Nephron (organoid): ENCODE measurements at regions not wholly inside any gene's neighbourhood (a gene's known extent, or its start where the extent isn't known, plus 50 kb on each side); places are given as distances from the start of the nearest gene placed in this dataset.

Experiments
- H3K27ac Mint-ChIP-seq, 3 experiments: 2 replicates each; pipeline ENCODE4 v1.8.0; 2020; ENCODE audit warnings: mixed read lengths in 3 of 3, mild to moderate bottlenecking in 2 of 3, moderate library complexity in 1 of 3
- H3K27me3 Mint-ChIP-seq: 2 replicates; pipeline ENCODE4 v1.8.0; 2021; ENCODE audit warnings: low read depth, mild to moderate bottlenecking, moderate library complexity, mixed read lengths
- H3K36me3 Mint-ChIP-seq: 2 replicates; pipeline ENCODE4 v1.8.0; 2020; ENCODE audit warnings: low read depth, mixed read lengths
- H3K4me1 Mint-ChIP-seq: 2 replicates; pipeline ENCODE4 v1.8.0; 2020; ENCODE audit warnings: mixed read lengths
- H3K4me3 Mint-ChIP-seq, 3 experiments: 2 replicates each; pipeline ENCODE4 v1.8.0; 2020; ENCODE audit warnings: mild to moderate bottlenecking in 3 of 3, mixed read lengths in 3 of 3, moderate library complexity in 2 of 3
- H3K9me3 Mint-ChIP-seq: 2 replicates; pipeline ENCODE4 v1.8.0; 2020; ENCODE audit warnings: mixed read lengths
- CTCF ChIP-seq, 3 experiments: fragments of 200-600 bp; sonication (generic); IDR thresholded peaks; one replicate each; pipeline ENCODE4 v1.5.0; 2021; ENCODE audit warnings: antibody characterized with exemption in 3 of 3; ENCODE audit not compliant: unreplicated experiment in 3 of 3

DNA sequence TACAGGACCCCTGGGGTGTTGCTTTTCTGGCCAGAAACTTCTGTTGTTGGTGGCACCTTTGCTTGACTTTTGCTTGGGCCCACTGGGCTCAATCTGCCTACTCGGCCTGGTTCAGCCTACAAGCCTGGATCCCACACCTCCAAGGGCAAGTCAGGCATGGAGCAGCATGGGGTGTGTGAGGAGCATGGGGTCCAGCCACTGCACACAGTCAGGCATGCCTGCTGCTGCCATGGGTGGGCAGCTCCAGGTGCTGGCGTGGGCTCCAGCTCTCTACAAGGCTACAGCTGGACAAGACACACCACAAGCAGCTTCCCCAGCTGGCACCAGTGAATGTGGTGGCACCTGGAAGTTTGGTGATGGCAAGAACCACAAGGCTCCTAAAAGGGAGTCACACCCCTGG lies 1683.1 kb upstream of the ADGRL3 start:
- TF ChIP-seq CTCF (IDR thresholded peaks at IDR 0.05; ENCODE audit: unreplicated experiment in 3 of 3): no peak
- no peaks in the 10 kb centered on the region for H3K27me3 Mint-ChIP-seq
- no peak overlapping the region for H3K4me3 Mint-ChIP-seq
- peaks cover 5% of the 10 kb centered on the region for H3K4me1 Mint-ChIP-seq
- no peaks in the 10 kb centered on the region for H3K9me3 Mint-ChIP-seq
- H3K27ac Mint-ChIP-seq: no peak overlapping the region
- no peaks in the 10 kb centered on the region for H3K36me3 Mint-ChIP-seq

DNA sequence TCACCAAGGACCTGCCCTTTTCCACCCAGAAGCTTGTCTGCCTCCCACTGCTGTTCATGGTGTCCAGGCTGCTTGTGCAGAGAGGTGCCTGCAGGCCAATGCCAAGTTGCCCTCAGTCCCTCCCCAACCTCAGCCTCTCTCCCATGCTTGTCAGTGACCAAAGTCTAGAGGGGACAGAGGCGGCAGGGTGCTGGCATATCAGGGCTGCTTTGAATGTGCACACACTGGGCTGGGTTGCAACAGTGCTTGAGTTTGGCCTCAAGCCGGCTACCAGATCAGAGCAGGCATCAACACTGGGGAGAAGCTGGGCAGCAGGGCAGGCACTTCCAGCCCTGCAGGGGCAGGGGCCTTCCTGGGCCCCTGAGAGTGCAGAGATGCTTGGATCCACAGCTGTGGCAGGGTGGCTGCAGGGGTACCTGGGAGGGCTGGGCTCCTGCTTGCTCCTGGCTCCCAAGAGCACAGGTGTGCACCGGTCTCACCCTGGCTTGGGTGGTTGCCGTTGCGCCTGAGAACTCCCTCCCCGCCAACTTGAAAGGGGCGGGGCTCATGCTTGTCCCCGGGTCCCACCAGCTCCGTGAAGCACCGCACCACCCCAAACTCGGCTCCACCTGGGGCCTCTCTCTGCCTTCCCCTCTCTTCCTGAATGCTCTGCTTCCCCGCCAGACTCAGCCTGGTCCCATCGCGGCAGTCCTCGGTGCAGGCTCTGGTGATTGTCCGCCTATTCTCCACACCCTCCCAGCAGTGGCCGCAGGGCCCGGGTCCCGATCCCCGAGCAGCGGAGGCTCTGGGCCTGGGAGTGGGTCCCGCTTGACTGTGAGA lies 1681.9 kb upstream of the ADGRL3 start:
- TF ChIP-seq CTCF (IDR thresholded peaks at IDR 0.05; ENCODE audit: unreplicated experiment in 3 of 3): no peak
- Mint-ChIP-seq H3K36me3 (no peaks in the 10 kb centered on the region), H3K27me3 (no peaks in the 10 kb centered on the region), H3K27ac (no peak overlapping the region), H3K4me1 (peaks cover 5% of the 10 kb centered on the region), H3K9me3 (no peaks in the 10 kb centered on the region), H3K4me3 (peak overlapping the region in 2 of 3 experiments; percentile 55 to 79)

GRCh38 chr4:59525885-59526284 lies 1674.2 kb upstream of the ADGRL3 start:
- no peak overlapping the region for H3K4me3 Mint-ChIP-seq
- no peak for TF ChIP-seq CTCF (IDR thresholded peaks at IDR 0.05; ENCODE audit: unreplicated experiment in 3 of 3)
- no peak overlapping the region for H3K27ac Mint-ChIP-seq
- H3K36me3 Mint-ChIP-seq: no peaks in the 10 kb centered on the region
- peaks cover 5% of the 10 kb centered on the region for H3K4me1 Mint-ChIP-seq
- H3K27me3 Mint-ChIP-seq: no peaks in the 10 kb centered on the region
- peaks cover 5% of the 10 kb centered on the region for H3K9me3 Mint-ChIP-seq

GRCh38 chr4:59535541-59535940 lies 1664.6 kb upstream of the ADGRL3 start:
- Mint-ChIP-seq H3K27ac (no peak overlapping the region), H3K4me1 (no peaks in the 10 kb centered on the region), H3K9me3 (peaks cover 7% of the 10 kb centered on the region), H3K36me3 (no peaks in the 10 kb centered on the region), H3K4me3 (no peak overlapping the region), H3K27me3 (no peaks in the 10 kb centered on the region)
- TF ChIP-seq CTCF (IDR thresholded peaks at IDR 0.05; ENCODE audit: unreplicated experiment in 3 of 3): no peak

DNA sequence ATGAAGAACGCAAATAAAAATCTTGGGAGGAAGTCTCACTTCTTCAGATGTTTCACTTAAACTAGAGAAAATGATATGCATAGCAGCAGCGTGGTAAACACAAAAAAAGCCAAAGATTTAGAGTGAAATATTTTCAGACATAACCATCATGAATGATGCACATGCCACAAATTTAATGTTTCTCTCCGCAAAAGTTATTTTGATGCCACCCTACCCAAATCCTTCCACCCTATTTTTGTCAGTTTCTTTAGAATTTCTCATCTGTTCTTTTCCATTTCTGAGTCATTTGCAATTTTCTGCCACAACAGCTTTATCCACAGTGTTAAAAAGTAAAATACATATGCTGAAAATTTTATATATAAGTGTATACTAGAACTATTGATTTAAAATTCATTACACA lies 1663.7 kb upstream of the ADGRL3 start:
- H3K9me3 Mint-ChIP-seq: peaks cover 3% of the 10 kb centered on the region

More for the DNA sequence above, 1663.7 kb upstream of the ADGRL3 start:
- Mint-ChIP-seq H3K4me1 (no peaks in the 10 kb centered on the region), H3K36me3 (no peaks in the 10 kb centered on the region), H3K27me3 (no peaks in the 10 kb centered on the region), H3K27ac (no peak overlapping the region), H3K4me3 (no peak overlapping the region)
- no peak for TF ChIP-seq CTCF (IDR thresholded peaks at IDR 0.05; ENCODE audit: unreplicated experiment in 3 of 3)
